Dermis blood vessel endothelial cell (primary cell): ENCODE measurements at regions not wholly inside any gene's neighbourhood (a gene's known extent, or its start where the extent isn't known, plus 50 kb on each side); places are given as distances from the start of the nearest gene placed in this dataset.

ENCODE experiments used
- DNase-seq: peaks from one replicate; pipeline ENCODE4 v3.0.0; 2010

- no peak for DNase-seq
Measured at GRCh38 chr4:153034681-153035080, 98.6 kb downstream of the FHDC1 start.

- DNase-seq = no peak
Measured at GRCh38 chr4:153036931-153037482, 100.9 kb downstream of the FHDC1 start.

- peak; percentile 40 for DNase-seq
Measured at GRCh38 chr4:153038623-153039311, 102.6 kb downstream of the FHDC1 start.

- no peak for DNase-seq
Measured at GRCh38 chr4:153039542-153040185, 103.5 kb downstream of the FHDC1 start.

GRCh38 chr4:153040677-153041076 lies 104.6 kb downstream of the FHDC1 start:
- DNase-seq = no peak

- no peak for DNase-seq
Measured at GRCh38 chr4:153044036-153044435, 107.9 kb downstream of the FHDC1 start.

- no peak for DNase-seq
Measured at GRCh38 chr4:153045111-153045982, 109.2 kb downstream of the FHDC1 start.

- no peak for DNase-seq
Measured at GRCh38 chr4:153058671-153059060, 122.5 kb downstream of the FHDC1 start.

GRCh38 chr4:153060196-153060595 lies 124.1 kb downstream of the FHDC1 start:
- DNase-seq = no peak

- no peak for DNase-seq
Measured at GRCh38 chr4:153061971-153062370, 125.8 kb downstream of the FHDC1 start.

GRCh38 chr4:153062652-153063168 lies 126.6 kb downstream of the FHDC1 start:
- no peak for DNase-seq

GRCh38 chr4:153063490-153063889 lies 127.4 kb downstream of the FHDC1 start:
- DNase-seq = no peak

- no peak for DNase-seq
Measured at GRCh38 chr4:153064571-153064970, 128.4 kb downstream of the FHDC1 start.

GRCh38 chr4:153065276-153065675 lies 129.2 kb downstream of the FHDC1 start:
- no peak for DNase-seq

- DNase-seq = no peak
Measured at GRCh38 chr4:153067376-153067775, 131.3 kb downstream of the FHDC1 start.

- DNase-seq = no peak
Measured at GRCh38 chr4:153068751-153069150, 132.6 kb downstream of the FHDC1 start.

- no peak for DNase-seq
Measured at GRCh38 chr4:153071958-153072598, 132.2 kb upstream of the TRIM2 start.

GRCh38 chr4:153072661-153073060 lies 131.6 kb upstream of the TRIM2 start:
- DNase-seq = no peak

- DNase-seq = no peak
Measured at GRCh38 chr4:153074486-153074885, 129.8 kb upstream of the TRIM2 start.

GRCh38 chr4:153074936-153075630 lies 129.2 kb upstream of the TRIM2 start:
- no peak for DNase-seq

GRCh38 chr4:153075836-153076518 lies 128.3 kb upstream of the TRIM2 start:
- no peak for DNase-seq
